ENCODE measurements at regions not wholly inside any gene's neighbourhood (a gene's known extent, or its start where the extent isn't known, plus 50 kb on each side); places are given as distances from the start of the nearest gene placed in this dataset.

DNA sequence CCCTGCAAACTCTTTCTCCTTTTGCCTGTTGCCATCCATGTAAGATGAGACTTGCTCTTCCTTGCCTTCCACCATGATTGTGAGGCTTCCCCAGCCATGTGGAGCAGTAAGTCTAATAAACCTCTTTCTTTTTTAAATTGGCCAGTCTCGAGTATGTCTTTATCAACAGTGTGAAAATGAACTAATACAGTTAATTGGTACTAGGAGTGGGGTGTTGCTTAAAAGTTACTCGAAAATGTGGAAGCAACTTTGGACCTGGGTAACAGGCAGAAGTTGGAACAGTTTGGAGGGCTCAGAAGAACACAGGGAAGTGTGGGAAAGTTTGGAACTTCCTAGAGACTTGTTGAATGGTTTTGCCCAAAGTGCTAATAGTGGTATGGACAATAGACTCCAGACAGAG, 359.2 kb upstream of the KHDRBS2 start:
- no TSS peak for BruUV-seq (replicated peaks)
- Histone ChIP-seq H3K27ac (ENCODE audit: extremely low read depth, low read depth, low read length) (no peak overlapping the region), H3K9me1 (ENCODE audit: control insufficient read depth, insufficient read depth, low read length) (no peaks in the 10 kb centered on the region), H3K4me2 (ENCODE audit: insufficient read depth, low read length) (no peak overlapping the region), H4K20me1 (replicated peaks; ENCODE audit: control insufficient read depth, insufficient read depth, low read length) (no peaks in the 10 kb centered on the region), H3K27me3 (ENCODE audit: control insufficient read depth in 2 of 2, insufficient read depth in 2 of 2, low read length in 2 of 2) (no peaks in the 10 kb centered on the region), H3K9ac (ENCODE audit: insufficient read depth in 1 of 2, low read depth in 2 of 2, low read length in 2 of 2) (no peak overlapping the region), H2AFZ (ENCODE audit: low read depth, low read length) (no peak overlapping the region), H3K9me3 (replicated peaks; ENCODE audit: control insufficient read depth, insufficient read depth, low read depth, low read length) (no peaks in the 10 kb centered on the region), H3K4me1 (replicated peaks in 1 of 2; ENCODE audit: control insufficient read depth in 2 of 2, insufficient read depth in 2 of 2, low read length in 2 of 2) (no peaks in the 10 kb centered on the region), H3K79me2 (ENCODE audit: control insufficient read depth, insufficient read depth, low read length) (no peaks in the 10 kb centered on the region), H3K4me3 (no peak overlapping the region), H3K36me3 (ENCODE audit: control insufficient read depth, insufficient read depth, low read length) (no peaks in the 10 kb centered on the region)
- ChIA-PET CTCF (ENCODE audit: low intra/inter-chr PET ratio) (no interaction called here), POLR2A (no interaction called here)
- 0% methylated on average over 2 of the region's 2 CpGs for WGBS (ENCODE audit: insufficient coverage, low coverage, missing lambda C conversion rate)
- TF ChIP-seq ZNF707 (CRISPR knock-in tag; conservative IDR thresholded peaks at IDR 0.05) (peak; percentile 74; the same call in 1 of the 2 replicates), ZSCAN29 (IDR thresholded peaks at IDR 0.05) (no peak)
- in situ Hi-C loops (cut with MboI) (no loop called here), intact Hi-C loops (cut with micrococcal nuclease) (no loop called here)
- ATAC-seq (no peak), DNase-seq (ENCODE audit: extremely low read depth in 1 of 4, low spot score in 3 of 4) (no peak), FAIRE-seq (no peak)

- H3K9me1 ChIP-seq (ENCODE audit: control insufficient read depth, insufficient read depth, low read length): no peaks in the 10 kb centered on the region
- WGBS (ENCODE audit: insufficient coverage, low coverage, missing lambda C conversion rate): 0% methylated on average over 2 of the region's 2 CpGs
- no peaks in the 10 kb centered on the region for H3K9me3 ChIP-seq (replicated peaks; ENCODE audit: control insufficient read depth, insufficient read depth, low read depth, low read length)
- no peaks in the 10 kb centered on the region for H3K27me3 ChIP-seq (ENCODE audit: control insufficient read depth in 2 of 2, insufficient read depth in 2 of 2, low read length in 2 of 2)
- in situ Hi-C loops (cut with MboI) (no loop called here), intact Hi-C loops (cut with micrococcal nuclease) (no loop called here)
- H3K4me1 ChIP-seq (replicated peaks in 1 of 2; ENCODE audit: control insufficient read depth in 2 of 2, insufficient read depth in 2 of 2, low read length in 2 of 2): no peaks in the 10 kb centered on the region
- no peak overlapping the region for H3K27ac ChIP-seq (ENCODE audit: extremely low read depth, low read depth, low read length)
- no peaks in the 10 kb centered on the region for H3K36me3 ChIP-seq (ENCODE audit: control insufficient read depth, insufficient read depth, low read length)
- BruUV-seq (replicated peaks): no TSS peak
- DNase-seq (ENCODE audit: extremely low read depth in 1 of 4, low spot score in 3 of 4) (peak in 1 of 4 experiments; percentile 9), ATAC-seq (no peak), FAIRE-seq (no peak)
- no peak overlapping the region for H2AFZ ChIP-seq (ENCODE audit: low read depth, low read length)
- no peak overlapping the region for H3K4me2 ChIP-seq (ENCODE audit: insufficient read depth, low read length)
- ChIA-PET CTCF (ENCODE audit: low intra/inter-chr PET ratio) (no interaction called here), POLR2A (no interaction called here)
- no peak overlapping the region for H3K4me3 ChIP-seq
- no peaks in the 10 kb centered on the region for H3K79me2 ChIP-seq (ENCODE audit: control insufficient read depth, insufficient read depth, low read length)
- no peak overlapping the region for H3K9ac ChIP-seq (ENCODE audit: insufficient read depth in 1 of 2, low read depth in 2 of 2, low read length in 2 of 2)
- H4K20me1 ChIP-seq (replicated peaks; ENCODE audit: control insufficient read depth, insufficient read depth, low read length): no peaks in the 10 kb centered on the region
- TF ChIP-seq ZBTB26 (CRISPR knock-in tag; IDR thresholded peaks at IDR 0.05): no peak
- TF ChIP-seq, protein P1, sequence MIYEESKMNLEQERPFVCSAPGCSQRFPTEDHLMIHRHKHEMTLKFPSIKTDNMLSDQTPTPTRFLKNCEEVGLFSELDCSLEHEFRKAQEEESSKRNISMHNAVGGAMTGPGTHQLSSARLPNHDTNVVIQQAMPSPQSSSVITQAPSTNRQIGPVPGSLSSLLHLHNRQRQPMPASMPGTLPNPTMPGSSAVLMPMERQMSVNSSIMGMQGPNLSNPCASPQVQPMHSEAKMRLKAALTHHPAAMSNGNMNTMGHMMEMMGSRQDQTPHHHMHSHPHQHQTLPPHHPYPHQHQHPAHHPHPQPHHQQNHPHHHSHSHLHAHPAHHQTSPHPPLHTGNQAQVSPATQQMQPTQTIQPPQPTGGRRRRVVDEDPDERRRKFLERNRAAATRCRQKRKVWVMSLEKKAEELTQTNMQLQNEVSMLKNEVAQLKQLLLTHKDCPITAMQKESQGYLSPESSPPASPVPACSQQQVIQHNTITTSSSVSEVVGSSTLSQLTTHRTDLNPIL (CRISPR knock-in tag; IDR thresholded peaks at IDR 0.05): no peak
- TF ChIP-seq RBFOX2 (IDR thresholded peaks at IDR 0.05; ENCODE audit: low read depth, low read length): no peak
- no peak for TF ChIP-seq ZNF197 (CRISPR knock-in tag; IDR thresholded peaks at IDR 0.05; ENCODE audit: low read depth)
- no peak for TF ChIP-seq ZKSCAN1 (IDR thresholded peaks at IDR 0.05; ENCODE audit: low read depth, low read length)
- TF ChIP-seq THAP7 (CRISPR knock-in tag; IDR thresholded peaks at IDR 0.05): no peak
- TF ChIP-seq ZMIZ1 (IDR thresholded peaks at IDR 0.05; ENCODE audit: low read depth in 2 of 2, low read length in 2 of 2): no peak
- TF ChIP-seq NFIC (IDR thresholded peaks at IDR 0.05): peak; percentile 89
- no peak for TF ChIP-seq SP1 (CRISPR knock-in tag; IDR thresholded peaks at IDR 0.05)
Measured at GRCh38 chr6:62640749-62641148, 354.7 kb upstream of the KHDRBS2 start.

All from K562 (cell line).